Sciatic nerve (tissue), 2 donors: ENCODE measurements at regions not wholly inside any gene's neighbourhood (a gene's known extent, or its start where the extent isn't known, plus 50 kb on each side); places are given as distances from the start of the nearest gene placed in this dataset.
"Not testable (repeated sequence)": the region's sequence is repeated elsewhere in the genome, so short reads cannot be mapped to it uniquely, and the experiment has no call there.

Experiments
- ATAC-seq: fragments of 200-7000 bp; cut with Tn5 transposase; one replicate; pipeline ENCODE4 v1.9.1; 2020; ENCODE audit warnings: mild to moderate bottlenecking, moderate library complexity
- DNase-seq: peaks from one replicate; pipeline ENCODE4 v3.0.0-alpha.2; 2020; ENCODE audit warnings: low spot score
- intact Hi-C: fragments of 100-400 bp; cut with DNase I; formaldehyde crosslinking; loops from one replicate; pipeline ENCODE4 v1.14.2; 2022
- donor health status: DM: no; HTN: no; CAD: no.
- donor health status: DM: no; HTN: no; CAD: no.

DNA sequence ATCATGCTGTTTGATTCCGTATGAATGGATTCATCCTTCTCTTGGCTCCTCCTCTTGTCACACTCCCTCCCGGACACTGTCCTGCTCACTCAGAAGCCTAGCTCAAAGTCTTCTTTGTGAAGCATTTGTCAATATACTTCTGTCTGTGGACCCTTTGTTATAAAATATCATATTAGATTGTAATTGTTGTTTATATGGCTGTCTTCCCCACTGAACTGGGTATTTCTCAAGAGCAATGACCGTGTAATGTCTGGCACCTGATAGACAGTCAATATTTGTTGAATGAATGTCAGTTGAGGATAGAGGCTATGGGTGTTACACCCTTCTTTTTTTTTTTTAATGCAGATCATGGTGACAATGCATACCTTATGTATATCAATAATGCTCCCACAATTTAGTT is 335.3 kb downstream of the SOX4 start:
- DNase-seq (no peak), ATAC-seq (no peak)
- intact Hi-C loops, result no loop called here

DNA sequence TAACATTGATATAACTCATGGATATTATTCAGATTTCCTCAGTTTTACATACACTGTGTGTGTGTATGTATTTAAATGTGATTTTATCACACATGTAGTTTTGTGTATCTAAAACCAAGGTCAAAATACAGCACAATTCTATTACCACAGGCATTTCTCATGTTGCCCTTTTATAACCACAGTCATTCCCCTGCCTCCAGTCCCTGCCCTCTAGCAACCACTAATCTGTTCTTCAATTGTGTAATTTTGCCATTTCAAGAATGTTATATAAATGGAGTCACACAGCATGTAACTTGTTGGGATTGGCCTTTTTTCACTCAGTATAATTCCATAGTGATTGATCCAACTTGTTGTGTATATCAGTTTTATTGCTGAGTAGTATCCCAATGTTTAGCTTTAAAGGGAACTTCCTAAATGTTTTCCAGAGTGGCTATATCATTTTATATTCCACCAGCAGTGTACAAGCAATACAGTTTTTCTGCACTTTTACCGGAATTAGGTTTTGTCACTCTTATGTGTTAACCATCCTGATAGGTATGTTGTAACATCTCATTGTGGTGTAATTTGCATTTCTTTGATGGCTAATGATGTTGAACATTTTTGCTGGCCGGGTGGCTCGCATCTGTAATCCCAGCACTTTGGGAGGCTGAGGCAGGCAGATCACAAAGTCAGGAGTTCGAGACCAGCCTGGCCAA is 338.2 kb downstream of the SOX4 start:
- intact Hi-C loops, result no loop called here
- ATAC-seq (no peak), DNase-seq (no peak)

DNA sequence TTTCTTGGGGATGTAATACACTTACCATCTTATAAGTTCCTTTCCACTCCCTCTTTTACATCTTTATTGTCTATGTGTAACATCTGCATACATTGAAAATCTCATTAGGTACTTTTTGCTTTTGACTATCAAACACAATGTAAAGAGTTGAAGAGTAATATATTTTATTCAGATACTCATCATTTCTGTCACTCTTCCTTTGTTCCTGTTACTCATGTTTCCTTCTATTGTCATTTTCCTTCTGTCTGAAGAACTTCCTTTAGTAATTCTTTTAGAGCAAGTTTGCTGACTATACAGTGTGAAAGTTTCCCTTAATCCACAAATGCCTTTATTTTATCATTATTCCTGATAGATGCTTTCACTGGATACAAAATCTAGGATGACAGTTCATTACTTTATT is 339.8 kb downstream of the SOX4 start:
- ATAC-seq (no peak), DNase-seq (no peak)
- intact Hi-C loops, result no loop called here

GRCh38 chr6:21935142-21935541 is 341.6 kb downstream of the SOX4 start:
- intact Hi-C loops, result no loop called here
- no peak for ATAC-seq
- DNase-seq, result no peak

- intact Hi-C loops, result no loop called here
- DNase-seq, result no peak
These were observed 342.0 kb downstream of the SOX4 start for GRCh38 chr6:21935561-21936028.

DNA sequence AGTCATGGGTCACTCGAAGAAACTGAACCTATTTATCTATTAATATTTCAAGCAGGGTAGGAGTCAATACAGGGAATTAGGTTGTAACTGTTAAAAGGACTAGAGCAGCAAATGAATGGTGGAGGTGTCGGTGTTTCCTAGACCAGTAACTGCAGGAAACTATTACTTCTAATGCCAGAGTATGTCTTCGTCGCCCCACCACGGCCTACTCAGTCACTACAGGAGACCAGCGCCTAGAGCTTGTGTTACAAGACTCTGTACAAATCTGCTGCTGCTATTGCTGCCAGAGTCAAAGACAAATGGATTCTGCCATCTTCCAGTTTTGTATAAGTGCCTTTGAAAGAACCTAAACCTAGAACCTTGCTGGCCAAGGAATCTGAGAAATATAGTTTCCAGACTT is 343.9 kb downstream of the SOX4 start:
- ATAC-seq (no peak), DNase-seq (no peak)
- intact Hi-C loops, result no loop called here

More at GRCh38 chr6:21935561-21936028, 342.0 kb downstream of the SOX4 start:
- ATAC-seq, result no peak

DNA sequence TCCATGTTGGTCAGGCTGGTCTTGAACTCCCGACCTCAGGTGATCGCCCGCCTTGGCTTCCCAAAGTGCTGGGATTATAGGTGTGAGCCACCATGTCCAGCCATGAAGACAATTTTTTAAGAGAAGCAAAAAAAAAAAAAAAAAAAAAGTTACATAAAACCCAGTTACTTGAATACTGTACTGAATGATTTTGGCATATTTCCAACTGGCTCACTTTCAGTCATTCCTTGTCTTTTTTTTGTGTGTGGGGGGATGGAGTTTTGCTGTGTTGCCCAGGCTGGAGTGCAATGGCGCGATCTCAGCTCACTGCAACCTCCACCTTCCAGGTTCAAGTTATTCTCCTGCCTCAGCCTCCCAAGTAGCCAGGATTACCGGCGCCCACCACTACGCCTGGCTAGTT is 345.5 kb downstream of the SOX4 start:
- ATAC-seq, intact Hi-C loops, DNase-seq: not testable (repeated sequence)

DNA sequence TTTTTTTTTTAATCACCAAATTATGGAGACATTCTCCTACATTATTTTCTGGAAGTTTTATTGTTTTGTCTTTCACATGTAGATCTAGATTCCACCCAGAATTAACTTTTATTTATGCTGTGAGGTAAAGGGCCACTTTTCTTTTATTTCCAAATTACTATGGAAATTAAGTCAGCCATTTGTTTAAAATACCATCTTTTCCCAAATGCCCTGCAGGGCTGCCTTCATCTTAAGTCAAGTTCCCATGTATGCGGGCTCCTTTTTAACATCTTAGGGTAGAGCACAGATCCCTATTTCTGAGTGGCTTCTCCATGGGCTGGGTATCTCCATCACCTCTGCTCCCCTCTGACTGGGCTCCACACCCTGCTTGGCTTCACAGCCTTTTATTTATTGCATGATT is 348.4 kb downstream of the SOX4 start:
- ATAC-seq, result no peak
- intact Hi-C loops, result no loop called here

DNA sequence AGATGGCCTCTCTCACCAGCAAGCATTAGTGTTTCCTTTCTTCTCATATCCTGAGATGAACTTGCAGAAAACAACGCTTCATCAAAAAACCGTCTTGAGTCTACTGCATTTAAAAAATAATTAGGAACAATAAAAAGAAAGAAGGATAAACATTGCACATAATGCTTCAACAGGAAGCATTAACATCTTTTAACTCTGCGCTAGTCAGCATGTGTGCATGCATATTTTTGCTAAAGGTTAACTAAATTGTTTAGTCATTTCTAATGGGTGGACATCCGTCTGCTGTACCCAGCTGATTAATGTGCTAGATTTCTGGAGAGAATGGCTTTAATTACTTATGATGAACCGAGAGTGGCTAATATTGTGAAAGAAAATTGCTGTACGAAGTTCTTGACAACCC is 349.3 kb downstream of the SOX4 start:
- intact Hi-C loops, result no loop called here
- DNase-seq (no peak), ATAC-seq (no peak)

More for the DNA sequence above, 348.4 kb downstream of the SOX4 start:
- no peak for DNase-seq

DNA sequence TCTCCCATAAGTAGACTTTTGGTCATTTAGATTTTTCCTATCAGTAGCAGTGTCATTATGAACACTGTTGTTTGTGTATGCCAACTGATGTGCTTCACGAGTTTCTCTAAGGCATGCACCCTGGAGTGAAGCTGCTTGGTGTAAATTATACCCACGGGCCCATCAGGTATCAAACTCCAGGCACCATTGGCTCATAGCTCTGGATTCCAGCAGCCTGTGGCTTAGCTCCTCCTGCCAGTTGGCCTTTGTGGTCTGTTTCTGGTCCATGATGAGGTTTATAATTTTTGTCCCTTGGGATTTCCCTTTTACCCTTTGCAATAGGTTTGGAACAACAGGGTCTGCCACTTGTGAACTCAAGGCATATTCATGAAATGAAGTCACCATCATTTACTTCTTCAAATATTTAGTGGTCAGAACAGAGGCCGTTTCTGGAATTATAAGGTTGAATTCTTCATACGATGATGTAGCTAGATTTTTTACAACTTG is 350.5 kb downstream of the PRL start:
- intact Hi-C loops, result no loop called here
- ATAC-seq (peak; percentile 80), DNase-seq (no peak)

DNA sequence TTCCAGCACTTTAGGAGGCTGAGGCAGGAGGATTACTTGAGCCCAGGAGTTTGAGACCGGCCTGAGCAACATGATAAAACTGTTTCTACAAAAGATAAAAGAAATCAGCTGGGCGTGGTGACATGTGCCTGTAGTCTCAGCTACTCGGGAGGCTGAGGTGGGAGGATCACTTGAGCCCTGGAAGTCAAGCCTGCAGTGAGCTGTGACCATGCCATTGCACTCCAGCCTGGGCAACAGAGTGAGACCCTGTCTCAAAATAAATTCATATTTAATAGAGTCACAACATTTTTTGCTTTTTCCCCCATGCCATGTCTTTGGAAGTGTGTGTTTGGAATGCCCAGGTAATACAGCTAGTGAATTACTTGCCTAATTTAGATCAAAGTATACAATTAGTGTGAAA is 349.6 kb downstream of the PRL start:
- ATAC-seq, DNase-seq, intact Hi-C loops: not testable (repeated sequence)

DNA sequence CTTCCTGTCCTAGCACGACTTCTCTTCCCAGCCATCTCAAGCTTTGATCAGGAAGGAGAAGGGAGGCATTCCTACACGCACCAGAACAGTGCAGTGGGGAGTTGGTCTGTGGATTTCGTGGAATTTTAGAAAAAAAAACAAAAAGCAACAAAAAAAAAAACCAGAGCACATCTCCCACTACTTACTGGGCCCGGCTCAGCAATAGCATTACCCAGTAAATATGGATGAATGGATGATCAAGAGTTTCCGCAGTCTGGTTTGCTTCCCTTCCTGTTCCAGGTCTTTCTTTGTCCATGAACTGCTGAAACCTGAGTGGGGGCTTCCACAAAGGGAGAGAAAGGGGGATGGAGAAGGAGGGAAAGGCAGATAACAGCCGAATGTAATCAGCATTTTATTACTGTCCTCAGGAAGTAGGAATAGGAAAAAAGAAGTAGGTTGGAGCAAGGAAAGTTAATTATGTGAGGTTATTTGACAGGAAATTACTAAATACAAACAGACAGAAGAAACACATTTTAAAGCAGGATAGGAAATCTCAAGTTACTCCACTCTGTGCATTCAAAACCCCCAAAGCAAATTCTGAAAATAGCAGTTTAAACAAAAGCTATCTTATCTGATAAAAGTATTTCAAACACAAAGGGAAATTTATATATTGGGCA is 349.0 kb downstream of the PRL start:
- DNase-seq (no peak), ATAC-seq (peak; percentile 18)
- intact Hi-C loops, result no loop called here

DNA sequence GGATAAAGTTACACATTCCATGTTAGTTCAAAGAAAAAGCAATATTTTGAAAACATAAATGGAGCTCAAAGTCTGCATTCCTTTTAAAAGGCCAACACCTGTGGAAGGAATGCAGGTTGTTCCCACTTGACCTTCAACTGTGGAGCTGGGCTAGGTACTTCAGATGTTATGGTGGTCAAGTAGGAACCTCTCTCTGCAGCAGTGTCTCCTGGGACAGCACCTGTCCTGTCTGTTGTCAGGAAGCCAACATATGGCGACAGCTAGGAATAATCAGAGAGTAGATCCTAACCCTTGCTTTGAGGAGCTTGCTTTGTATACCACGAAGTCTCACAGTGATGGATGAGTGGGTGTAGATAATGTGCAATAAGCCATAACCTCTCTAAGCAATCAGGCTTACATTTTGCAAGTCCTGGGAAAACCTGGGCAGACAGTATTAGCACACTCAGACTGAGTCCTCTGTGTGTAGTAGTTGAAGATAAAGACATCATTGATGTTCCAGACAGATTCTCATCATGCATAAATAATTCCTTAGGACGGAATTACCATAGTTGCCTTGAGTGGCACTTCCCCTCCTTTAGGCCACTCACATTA is 347.5 kb downstream of the PRL start:
- DNase-seq (no peak), ATAC-seq (no peak)
- intact Hi-C loops, result no loop called here

DNA sequence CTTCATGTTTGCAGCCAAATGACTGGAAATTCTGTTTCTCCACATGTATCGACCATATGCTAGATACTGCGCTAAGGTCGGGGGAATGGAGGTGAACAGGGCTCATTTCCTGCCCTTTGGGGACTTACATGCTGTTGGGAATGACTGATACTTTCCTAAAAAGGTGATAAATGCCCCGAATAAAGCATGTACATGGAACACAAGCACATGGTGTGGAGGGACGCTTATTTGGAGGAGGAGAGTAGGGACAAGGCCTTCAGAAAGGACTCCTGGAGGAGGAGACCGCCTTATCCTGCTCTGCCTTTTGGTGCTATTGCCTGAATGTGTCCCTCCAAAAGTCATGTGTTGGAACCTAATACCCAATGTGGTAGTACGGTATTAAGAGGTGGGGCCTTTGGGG is 344.5 kb downstream of the PRL start:
- no peak for DNase-seq
- intact Hi-C loops, result no loop called here
- no peak for ATAC-seq

GRCh38 chr6:21953831-21954801 is 342.7 kb downstream of the PRL start:
- DNase-seq (no peak), ATAC-seq (peak; percentile 48)
- intact Hi-C loops, result no loop called here

DNA sequence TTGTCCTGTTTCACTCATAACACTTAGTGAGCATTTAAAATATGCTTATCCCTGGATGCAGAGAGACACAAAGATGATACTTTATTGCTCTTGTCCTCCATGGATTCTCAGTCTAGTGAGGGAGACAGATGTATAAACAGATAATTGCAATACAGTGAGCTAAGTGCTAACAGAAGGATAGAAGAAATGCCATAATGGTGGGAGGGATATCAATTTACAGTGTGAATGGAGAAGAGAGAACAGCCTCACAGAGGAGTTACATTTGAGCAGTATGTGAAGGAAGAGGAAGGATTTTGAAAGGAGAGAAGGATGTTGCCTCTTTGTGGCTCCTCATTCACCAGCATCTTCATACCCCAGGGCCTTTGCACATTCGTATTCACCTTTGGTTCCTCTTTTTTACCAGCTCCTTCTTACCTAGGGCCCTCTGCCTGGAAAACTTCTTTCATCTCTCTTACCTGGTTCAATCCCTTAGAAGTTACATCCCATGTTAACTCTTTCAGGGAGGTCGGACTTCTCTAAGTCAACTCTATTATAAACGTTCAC is 341.7 kb downstream of the PRL start:
- ATAC-seq, result no peak
- intact Hi-C loops, result no loop called here

GRCh38 chr6:21955951-21956350 is 340.9 kb downstream of the PRL start:
- no peak for DNase-seq
- no peak for ATAC-seq
- intact Hi-C loops, result no loop called here

More for the DNA sequence above, 341.7 kb downstream of the PRL start:
- no peak for DNase-seq

GRCh38 chr6:21958428-21958827 is 338.4 kb downstream of the PRL start:
- ATAC-seq, result no peak
- no peak for DNase-seq
- intact Hi-C loops, result no loop called here

DNA sequence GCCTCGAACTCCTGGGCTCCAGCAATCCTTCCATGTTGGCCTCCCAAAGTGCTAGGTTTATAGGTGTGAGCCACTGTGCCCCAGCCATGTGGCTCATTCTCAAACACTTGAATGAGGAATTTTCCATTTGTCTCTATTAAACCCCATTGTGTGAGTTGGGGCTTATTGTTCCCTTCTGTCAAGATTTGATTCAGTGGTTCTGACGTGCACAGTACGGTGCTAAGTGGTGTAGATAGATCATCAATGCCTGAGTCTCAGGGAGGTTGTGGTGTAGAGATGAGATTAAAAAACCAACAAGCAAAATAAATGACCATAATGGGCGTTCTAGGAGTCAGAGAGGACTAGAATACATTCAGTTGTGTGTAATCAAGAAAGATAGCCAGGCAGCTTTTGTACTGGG is 335.6 kb downstream of the PRL start:
- no peak for DNase-seq
- intact Hi-C loops, result no loop called here
- ATAC-seq, result no peak
